GM13977 (cell line): ENCODE measurements at regions not wholly inside any gene's neighbourhood (a gene's known extent, or its start where the extent isn't known, plus 50 kb on each side); places are given as distances from the start of the nearest gene placed in this dataset.

Experiments used
- DNase-seq: peaks from one replicate; pipeline ENCODE4 v3.0.0; 2012; ENCODE audit warnings: low spot score
- CTCF ChIP-seq: IDR thresholded peaks from 2 replicates; pipeline ENCODE4 v1.5.1; 2012; ENCODE audit warnings: mild to moderate bottlenecking, control low read depth; ENCODE audit not compliant: insufficient read depth; ENCODE audit errors: extremely low read depth, missing control alignments
- in situ Hi-C: fragments of 300-500 bp; cut with MboI; formaldehyde crosslinking; loops from one replicate; pipeline ENCODE4 v1.12.0; 2022; ENCODE audit warnings: low sequenced_read_pairs, low pct_unique_long_range_greater_than_20kb, mixed read lengths, inconsistent platforms; ENCODE audit not compliant: unreplicated experiment

- in situ Hi-C loops = no loop called here
- no peak for DNase-seq
- TF ChIP-seq CTCF = no peak
Measured at GRCh38 chr17:33371377-33371776, 78.3 kb upstream of the ASIC2 start.

- DNase-seq = no peak
- TF ChIP-seq CTCF = no peak
- in situ Hi-C loops = no loop called here
Measured at GRCh38 chr17:33373273-33373672, 80.2 kb upstream of the ASIC2 start.

GRCh38 chr17:33375103-33375502, 82.0 kb upstream of the ASIC2 start:
- in situ Hi-C loops = no loop called here
- no peak for DNase-seq
- TF ChIP-seq CTCF = no peak

- in situ Hi-C loops = no loop called here
Measured at GRCh38 chr17:33375783-33376182, 82.7 kb upstream of the ASIC2 start.

GRCh38 chr17:33377837-33378595, 84.9 kb upstream of the ASIC2 start:
- TF ChIP-seq CTCF = no peak
- in situ Hi-C loops = no loop called here
- no peak for DNase-seq

More at GRCh38 chr17:33375783-33376182, 82.7 kb upstream of the ASIC2 start:
- TF ChIP-seq CTCF = no peak
- no peak for DNase-seq

- DNase-seq = no peak
- in situ Hi-C loops = no loop called here
- TF ChIP-seq CTCF = no peak
Measured at GRCh38 chr17:33381201-33381600, 88.1 kb upstream of the ASIC2 start.
